ENCODE measurements at regions not wholly inside any gene's neighbourhood (a gene's known extent, or its start where the extent isn't known, plus 50 kb on each side); places are given as distances from the start of the nearest gene placed in this dataset.

GRCh38 chr11:93253111-93253510 is 55.3 kb upstream of the SLC36A4 start:
- no peak for TF ChIP-seq CTCF (IDR thresholded peaks at IDR 0.05)
- no peak for TF ChIP-seq POLR2A (IDR thresholded peaks at IDR 0.05)

All from body of pancreas (tissue), 4 donors.